ENCODE measurements at regions not wholly inside any gene's neighbourhood (a gene's known extent, or its start where the extent isn't known, plus 50 kb on each side); places are given as distances from the start of the nearest gene placed in this dataset.
"Not testable (repeated sequence)": the region's sequence is repeated elsewhere in the genome, so short reads cannot be mapped to it uniquely, and the experiment has no call there.

GRCh38 chr11:91624021-91624420 lies 600.6 kb upstream of the FAT3 start:
- no peak for DNase-seq

GRCh38 chr11:91608677-91609076 lies 615.9 kb upstream of the FAT3 start:
- DNase-seq = no peak

- DNase-seq = no peak
Measured at GRCh38 chr11:91596111-91596510, 628.5 kb upstream of the FAT3 start.

- no peak for DNase-seq
Measured at GRCh38 chr11:91591021-91591420, 633.6 kb upstream of the FAT3 start.

GRCh38 chr11:91587131-91587530 lies 637.5 kb upstream of the FAT3 start:
- DNase-seq = no peak

GRCh38 chr11:91585035-91585801 lies 639.4 kb upstream of the FAT3 start:
- no peak for DNase-seq

- DNase-seq = no peak
Measured at GRCh38 chr11:91563176-91563575, 661.4 kb upstream of the FAT3 start.

- DNase-seq = no peak
Measured at GRCh38 chr11:91560434-91560833, 664.2 kb upstream of the FAT3 start.

GRCh38 chr11:91538065-91538464 lies 686.6 kb upstream of the FAT3 start:
- DNase-seq = no peak

- DNase-seq = no peak
Measured at GRCh38 chr11:91536366-91536765, 688.3 kb upstream of the FAT3 start.

- DNase-seq = no peak
Measured at GRCh38 chr11:91528965-91529364, 695.7 kb upstream of the FAT3 start.

GRCh38 chr11:91527380-91528030 lies 697.1 kb upstream of the FAT3 start:
- no peak for DNase-seq

- no peak for DNase-seq
Measured at GRCh38 chr11:91513734-91514133, 710.9 kb upstream of the FAT3 start.

GRCh38 chr11:91497847-91498246 lies 726.8 kb upstream of the FAT3 start:
- DNase-seq = no peak

GRCh38 chr11:91495837-91496236 lies 728.8 kb upstream of the FAT3 start:
- no peak for DNase-seq

GRCh38 chr11:91489989-91490388 lies 734.6 kb upstream of the FAT3 start:
- no peak for DNase-seq

- not testable (repeated sequence) for DNase-seq
Measured at GRCh38 chr11:91483956-91484355, 740.7 kb upstream of the FAT3 start.

- not testable (repeated sequence) for DNase-seq
Measured at GRCh38 chr11:91481875-91482274, 742.7 kb upstream of the FAT3 start.

GRCh38 chr11:91470656-91471055 lies 754.0 kb upstream of the FAT3 start:
- DNase-seq = no peak

GRCh38 chr11:91459840-91460239 lies 764.8 kb upstream of the FAT3 start:
- no peak for DNase-seq

GRCh38 chr11:91446267-91446666 lies 778.4 kb upstream of the FAT3 start:
- no peak for DNase-seq

- no peak for DNase-seq
Measured at GRCh38 chr11:91435694-91436395, 788.8 kb upstream of the FAT3 start.

GRCh38 chr11:91433284-91434010 lies 791.2 kb upstream of the FAT3 start:
- no peak for DNase-seq

Data from activated naive CD4-positive, alpha-beta T cell treated with anti-CD3 and anti-CD28 coated beads, Interleukin-2, amount 50 U/mL, for 16 hours (primary cell).